ENCODE measurements at regions not wholly inside any gene's neighbourhood (a gene's known extent, or its start where the extent isn't known, plus 50 kb on each side); places are given as distances from the start of the nearest gene placed in this dataset.
"Not testable (repeated sequence)": the region's sequence is repeated elsewhere in the genome, so short reads cannot be mapped to it uniquely, and the experiment has no call there.

GRCh38 chr10:46803082-46803481 is 108.1 kb upstream of the PTPN20 start:
- H2AK5ac ChIP-seq (ENCODE audit: insufficient read length, low read length); H3K4me1 ChIP-seq (ENCODE audit: insufficient read depth, low read length); H4K5ac ChIP-seq (ENCODE audit: insufficient read length, low read depth, low read length); H4K91ac ChIP-seq (ENCODE audit: insufficient read length, low read depth, low read length); H3T11ph ChIP-seq (ENCODE audit: low read length); H2AFZ ChIP-seq (ENCODE audit: low read length); H2BK12ac ChIP-seq (ENCODE audit: insufficient read length, low read depth, low read length); H3K4me2 ChIP-seq (ENCODE audit: insufficient read depth, insufficient read length, low read length); H3K23ac ChIP-seq (ENCODE audit: insufficient read length, low read depth, low read length); H3K9ac ChIP-seq (ENCODE audit: extremely low read depth, insufficient read length, low read length); H3K9me3 Mint-ChIP-seq; H2BK120ac ChIP-seq (ENCODE audit: low read depth, low read length, poor library complexity, severe bottlenecking); H3K9me3 ChIP-seq (ENCODE audit: control insufficient read depth, low read depth, low read length); H3K14ac ChIP-seq (ENCODE audit: insufficient read depth, low read length); H3K27ac ChIP-seq (ENCODE audit: insufficient read length, low read depth, low read length); H4K20me1 ChIP-seq (ENCODE audit: control insufficient read depth, insufficient read depth, insufficient read length); H3K27ac Mint-ChIP-seq; H3K56ac ChIP-seq (ENCODE audit: insufficient read length, low read depth, low read length); H3K4ac ChIP-seq (ENCODE audit: low read depth, low read length); H3K79me2 ChIP-seq (ENCODE audit: insufficient read depth, low read length); H4K8ac ChIP-seq (replicated peaks; ENCODE audit: insufficient read length, low read depth, low read length); H2BK20ac ChIP-seq (ENCODE audit: low read depth, low read length, poor library complexity, severe bottlenecking); H2BK5ac ChIP-seq (ENCODE audit: insufficient read length, low read length); H3K36me3 Mint-ChIP-seq (ENCODE audit: insufficient read depth in 1 of 3, low read depth in 3 of 3); H3K27me3 ChIP-seq (ENCODE audit: insufficient read depth, low read length); H3K23me2 ChIP-seq (ENCODE audit: insufficient read length, low read depth, low read length, poor library complexity, severe bottlenecking); H3K4me3 Mint-ChIP-seq; H3K18ac ChIP-seq (ENCODE audit: insufficient read length, low read depth, low read length); H2BK15ac ChIP-seq (ENCODE audit: low read depth, low read length); H3K79me1 ChIP-seq (ENCODE audit: insufficient read depth, low read depth, low read length, poor library complexity, severe bottlenecking); H3K4me1 Mint-ChIP-seq; DNase-seq; H3K27me3 Mint-ChIP-seq (ENCODE audit: low read depth): not testable (repeated sequence)
- no CpG with 5 or more reads among the region's 1 CpG for WGBS (ENCODE audit: extremely low coverage, insufficient read length, low lambda C conversion rate)

GRCh38 chr10:46810222-46810621 is 101.0 kb upstream of the PTPN20 start:
- not testable (repeated sequence) for H3K4ac ChIP-seq (ENCODE audit: low read depth, low read length); H3K4me2 ChIP-seq (ENCODE audit: insufficient read depth, insufficient read length, low read length); H4K5ac ChIP-seq (ENCODE audit: insufficient read length, low read depth, low read length); H3K27me3 Mint-ChIP-seq (ENCODE audit: low read depth); H3K4me1 ChIP-seq (ENCODE audit: insufficient read depth, low read length); H3K9me3 ChIP-seq (ENCODE audit: control insufficient read depth, low read depth, low read length); H3K36me3 Mint-ChIP-seq (ENCODE audit: insufficient read depth in 1 of 3, low read depth in 3 of 3); H3K4me3 Mint-ChIP-seq; H3K79me2 ChIP-seq (ENCODE audit: insufficient read depth, low read length); H4K20me1 ChIP-seq (ENCODE audit: control insufficient read depth, insufficient read depth, insufficient read length); H2BK120ac ChIP-seq (ENCODE audit: low read depth, low read length, poor library complexity, severe bottlenecking); H3T11ph ChIP-seq (ENCODE audit: low read length); H3K14ac ChIP-seq (ENCODE audit: insufficient read depth, low read length); H2AFZ ChIP-seq (ENCODE audit: low read length); H3K27me3 ChIP-seq (ENCODE audit: insufficient read depth, low read length); H2BK15ac ChIP-seq (ENCODE audit: low read depth, low read length); H2BK5ac ChIP-seq (ENCODE audit: insufficient read length, low read length); H3K56ac ChIP-seq (ENCODE audit: insufficient read length, low read depth, low read length); H3K23ac ChIP-seq (ENCODE audit: insufficient read length, low read depth, low read length); H3K4me1 Mint-ChIP-seq; H3K18ac ChIP-seq (ENCODE audit: insufficient read length, low read depth, low read length); H3K27ac Mint-ChIP-seq; H3K79me1 ChIP-seq (ENCODE audit: insufficient read depth, low read depth, low read length, poor library complexity, severe bottlenecking); H3K9me3 Mint-ChIP-seq; H2AK5ac ChIP-seq (ENCODE audit: insufficient read length, low read length); H4K91ac ChIP-seq (ENCODE audit: insufficient read length, low read depth, low read length); H3K9ac ChIP-seq (ENCODE audit: extremely low read depth, insufficient read length, low read length); H2BK12ac ChIP-seq (ENCODE audit: insufficient read length, low read depth, low read length); DNase-seq; H4K8ac ChIP-seq (replicated peaks; ENCODE audit: insufficient read length, low read depth, low read length); H3K27ac ChIP-seq (ENCODE audit: insufficient read length, low read depth, low read length); H2BK20ac ChIP-seq (ENCODE audit: low read depth, low read length, poor library complexity, severe bottlenecking); H3K23me2 ChIP-seq (ENCODE audit: insufficient read length, low read depth, low read length, poor library complexity, severe bottlenecking)
- WGBS (ENCODE audit: extremely low coverage, insufficient read length, low lambda C conversion rate), result no CpG with 5 or more reads among the region's 3 CpGs
